ENCODE measurements at regions not wholly inside any gene's neighbourhood (a gene's known extent, or its start where the extent isn't known, plus 50 kb on each side); places are given as distances from the start of the nearest gene placed in this dataset.

- DNase-seq (ENCODE audit: low read depth in 3 of 3, low spot score in 2 of 3) = no peak
These were observed 50.5 kb upstream of the ADGRG2 start for GRCh38 chrX:19172741-19173140.

DNA sequence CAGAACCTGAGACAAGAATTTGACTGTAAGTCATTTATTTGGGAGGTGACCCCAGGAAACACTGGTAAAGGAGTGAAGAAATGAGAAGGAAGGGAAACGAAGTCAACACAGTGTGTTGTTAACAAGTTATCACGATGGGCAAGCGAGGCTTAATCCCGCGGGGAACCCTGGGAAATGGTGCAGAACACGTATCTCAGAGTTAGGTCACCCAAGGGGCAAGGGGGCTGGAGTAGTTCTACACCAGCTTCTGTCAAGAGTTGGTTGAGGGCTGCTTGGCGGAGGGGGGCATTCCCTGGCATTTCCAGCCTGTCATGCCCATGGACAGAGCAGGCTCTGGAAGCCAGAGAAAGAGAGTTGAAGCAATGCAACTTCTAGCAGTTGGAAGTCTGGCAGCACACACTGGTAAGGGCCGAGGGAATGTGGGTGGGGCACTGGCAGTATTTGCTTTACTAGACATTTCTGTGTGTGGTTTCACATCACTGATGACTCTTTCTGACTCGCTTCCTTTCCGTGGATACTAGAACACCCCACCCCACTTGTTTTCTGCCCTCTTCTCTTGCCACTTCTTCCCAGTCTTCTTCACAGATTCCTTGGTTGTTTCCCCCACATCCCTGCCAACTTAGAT, 52.2 kb upstream of the ADGRG2 start:
- DNase-seq (ENCODE audit: low read depth in 3 of 3, low spot score in 2 of 3) = no peak

DNA sequence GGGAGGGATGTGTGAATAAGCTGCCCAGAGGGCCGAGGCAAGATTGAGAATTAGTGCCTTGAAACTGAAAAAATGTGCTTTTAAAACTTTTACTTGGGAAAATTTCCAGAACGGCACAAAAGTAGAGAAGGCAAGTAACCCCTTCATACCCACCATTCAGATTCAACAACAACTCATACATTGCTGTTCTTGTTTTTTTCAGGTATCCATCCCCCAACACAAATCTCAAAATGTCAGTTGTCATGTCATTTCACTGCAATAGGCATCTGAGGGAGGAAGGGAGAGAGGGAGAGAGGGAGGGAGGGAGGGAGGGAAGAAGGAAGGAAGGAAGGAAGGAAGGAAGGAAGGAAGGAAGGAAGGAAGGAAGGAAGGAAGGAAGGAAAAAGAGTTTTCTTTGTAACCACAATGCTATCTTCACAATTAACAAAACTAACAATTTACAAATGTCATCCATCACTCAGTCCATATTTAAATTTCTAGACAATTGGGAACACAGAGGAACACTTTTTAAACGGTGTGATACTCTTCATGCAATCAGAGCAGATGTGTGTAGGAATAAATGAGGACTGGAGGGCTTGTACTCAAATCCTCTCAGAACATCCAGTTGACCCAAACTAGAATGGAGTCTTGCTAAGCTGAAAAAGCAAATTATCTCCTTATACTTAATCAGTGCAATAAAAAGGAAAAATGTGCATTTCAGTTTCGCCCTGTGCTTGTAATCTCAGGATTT, 54.8 kb upstream of the ADGRG2 start:
- DNase-seq (ENCODE audit: low read depth in 3 of 3, low spot score in 2 of 3) = no peak

DNA sequence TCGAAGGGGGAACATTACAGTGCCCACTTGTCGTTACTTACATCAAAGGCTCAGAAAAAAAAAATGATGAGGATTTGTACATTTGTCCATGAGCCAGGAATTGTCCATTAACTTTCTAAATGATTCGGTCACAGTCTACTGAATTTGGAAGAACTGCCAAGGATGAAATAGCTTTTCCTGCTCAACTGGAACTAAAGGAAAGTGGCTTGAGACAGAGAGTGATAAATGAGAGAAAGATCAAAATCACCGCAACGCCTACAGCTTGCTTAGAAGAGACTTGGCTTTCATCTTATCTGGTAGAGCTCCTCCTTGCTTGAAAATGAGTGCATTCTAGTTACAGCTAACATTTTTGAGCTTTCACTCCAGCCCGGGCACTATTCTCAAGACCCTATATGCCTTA, 55.5 kb upstream of the ADGRG2 start:
- peak in 2 of 3 donors; percentile 32 to 49 for DNase-seq (ENCODE audit: low read depth in 3 of 3, low spot score in 2 of 3)

DNA sequence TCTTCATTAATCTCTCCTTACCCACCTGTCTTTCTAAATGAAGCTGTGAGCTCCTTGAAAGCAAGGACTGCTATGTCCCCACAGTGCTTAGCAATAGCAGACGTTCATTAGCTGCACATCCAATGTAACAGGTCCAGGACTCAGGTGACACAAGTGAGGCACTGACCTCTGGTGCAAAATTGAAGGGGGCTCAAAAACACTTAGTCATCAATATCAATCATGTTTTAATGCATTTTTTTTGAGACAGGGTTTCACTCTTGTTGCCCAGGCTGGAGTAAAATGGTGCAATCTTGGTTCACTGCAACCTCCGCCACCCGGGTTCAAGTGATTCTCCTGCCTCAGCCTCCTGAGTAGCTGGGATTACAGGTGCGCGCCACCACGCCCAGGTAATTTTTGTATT, 56.1 kb upstream of the ADGRG2 start:
- no peak for DNase-seq (ENCODE audit: low read depth in 3 of 3, low spot score in 2 of 3)

- no peak for DNase-seq (ENCODE audit: low read depth in 3 of 3, low spot score in 2 of 3)
These were observed 57.1 kb upstream of the ADGRG2 start for GRCh38 chrX:19179389-19179788.

DNA sequence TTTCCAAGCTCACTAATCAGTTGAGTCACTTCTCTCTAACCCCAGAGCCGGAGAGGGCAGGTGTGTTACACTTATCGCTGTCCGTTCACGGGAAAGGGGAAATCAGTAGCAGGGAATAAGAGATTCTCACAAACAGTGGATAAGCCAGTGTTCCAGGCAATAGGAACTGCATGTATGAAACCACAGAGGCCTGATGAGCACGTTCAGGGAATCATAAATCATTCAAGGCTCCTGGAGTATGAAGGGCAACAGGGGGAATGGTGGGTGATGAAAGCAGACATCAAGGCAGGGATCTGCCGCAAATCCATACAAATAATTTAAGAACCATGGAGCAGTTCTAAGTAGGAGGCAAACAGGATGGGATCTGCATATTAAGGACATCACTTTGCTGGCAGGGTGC, 59.1 kb upstream of the ADGRG2 start:
- DNase-seq (ENCODE audit: low read depth in 3 of 3, low spot score in 2 of 3) = no peak

- no peak for DNase-seq (ENCODE audit: low read depth in 3 of 3, low spot score in 2 of 3)
These were observed 60.5 kb upstream of the ADGRG2 start for GRCh38 chrX:19182785-19183184.

GRCh38 chrX:19183761-19184477, 61.7 kb upstream of the ADGRG2 start:
- DNase-seq (ENCODE audit: low read depth in 3 of 3, low spot score in 2 of 3) = no peak

DNA sequence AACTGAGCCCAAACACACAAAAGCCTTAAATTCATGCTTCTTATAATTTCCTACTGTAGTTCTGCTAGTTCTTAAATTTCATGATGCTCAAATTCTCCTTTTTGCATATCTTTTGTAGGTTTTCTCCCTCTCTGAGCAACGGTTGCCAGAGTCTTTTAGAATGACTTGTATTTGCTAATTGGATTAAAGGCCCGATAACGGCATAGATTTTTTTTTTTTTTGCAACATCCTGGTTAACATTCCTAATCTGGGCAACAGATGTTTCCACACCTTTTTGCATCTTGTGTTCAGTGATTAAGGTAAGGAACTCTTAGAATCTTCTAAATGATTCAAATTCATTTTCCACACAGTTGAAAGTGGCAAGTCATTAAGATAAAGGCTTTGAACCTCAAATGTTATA, 66.3 kb upstream of the ADGRG2 start:
- no peak for DNase-seq (ENCODE audit: low read depth in 3 of 3, low spot score in 2 of 3)

DNA sequence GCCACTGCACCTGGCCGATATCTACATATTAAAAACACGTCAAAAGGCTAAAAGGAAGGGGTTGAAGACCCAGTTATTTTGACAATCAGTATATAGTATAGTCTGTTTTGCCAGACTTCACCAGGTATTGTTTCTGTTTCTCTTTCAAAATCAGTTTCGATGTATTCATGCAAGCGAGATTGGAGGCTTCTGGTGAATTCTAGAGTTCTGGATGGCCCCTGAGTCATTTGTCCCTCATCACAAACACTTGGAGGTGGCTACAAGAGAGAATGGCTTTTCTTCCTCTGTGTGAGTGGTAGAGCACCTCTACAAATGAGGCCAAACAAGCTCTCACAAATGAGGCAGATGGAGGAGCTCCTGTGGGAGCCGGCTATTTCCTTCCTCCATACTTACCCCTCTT, 68.6 kb upstream of the ADGRG2 start:
- no peak for DNase-seq (ENCODE audit: low read depth in 3 of 3, low spot score in 2 of 3)

DNA sequence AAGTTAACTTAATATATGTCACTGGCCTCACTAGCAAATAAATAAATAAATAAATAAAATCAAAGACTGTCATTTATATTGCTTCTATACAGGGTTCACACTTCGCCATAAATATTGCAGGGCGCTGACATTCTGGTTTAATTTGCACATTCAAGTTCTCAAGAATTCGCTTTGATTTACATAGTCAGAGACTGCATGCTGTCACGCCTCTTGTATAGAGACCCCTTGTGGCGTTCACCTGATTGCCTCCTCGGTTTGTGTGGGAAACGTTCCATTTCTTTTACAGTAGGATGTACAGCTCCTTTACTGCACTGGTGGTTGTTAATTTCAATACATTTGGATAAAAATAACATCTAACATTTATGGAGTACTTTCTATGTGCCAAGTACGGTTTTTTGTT, 71.3 kb upstream of the ADGRG2 start:
- DNase-seq (ENCODE audit: low read depth in 3 of 3, low spot score in 2 of 3) = no peak

DNA sequence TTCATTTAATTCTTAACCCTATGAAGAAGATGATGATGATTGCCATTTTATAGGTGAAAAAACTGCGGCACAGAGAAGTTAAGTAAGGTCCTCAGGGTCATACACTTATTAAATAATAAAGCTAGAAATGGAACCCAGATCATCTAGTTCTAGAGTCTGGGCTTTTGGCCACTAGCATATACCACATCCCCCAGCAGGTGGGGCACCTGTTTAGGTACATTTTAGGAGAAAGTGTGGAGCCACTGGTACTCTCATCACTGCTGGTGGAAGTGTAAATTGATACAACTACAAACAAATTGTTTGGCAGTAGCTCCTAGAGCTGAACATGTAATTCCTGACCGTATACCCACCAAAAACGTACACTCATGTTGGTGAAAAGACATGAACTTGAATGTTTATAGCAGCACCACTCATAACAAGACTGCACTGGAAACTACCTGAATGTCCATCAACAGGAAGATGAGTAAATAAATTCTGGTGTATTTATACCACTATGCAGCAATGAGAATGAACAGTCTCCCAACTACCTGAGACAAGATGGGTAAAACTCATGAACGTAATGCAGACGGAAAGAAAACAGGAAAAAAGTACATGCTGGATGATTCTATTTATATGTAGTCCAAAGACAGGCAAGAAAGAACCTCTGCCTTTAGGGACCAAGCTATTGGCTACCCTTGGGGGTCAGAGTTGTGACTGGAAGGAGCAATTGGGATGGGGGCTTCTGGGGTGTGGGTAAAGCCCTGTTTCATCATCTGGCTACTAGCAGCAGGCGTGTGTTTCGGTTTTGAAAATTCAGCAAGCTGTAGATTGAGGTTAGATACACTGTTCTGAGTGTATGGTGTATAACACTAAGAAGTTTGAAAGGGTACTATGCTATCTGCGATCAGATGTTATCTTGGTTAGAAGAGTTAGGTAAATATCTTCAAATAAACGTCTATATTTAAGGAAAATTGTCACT, 72.3 kb upstream of the ADGRG2 start:
- DNase-seq (ENCODE audit: low read depth in 3 of 3, low spot score in 2 of 3) = no peak

GRCh38 chrX:19195243-19195610, 73.0 kb upstream of the ADGRG2 start:
- no peak for DNase-seq (ENCODE audit: low read depth in 3 of 3, low spot score in 2 of 3)

- DNase-seq (ENCODE audit: low read depth in 3 of 3, low spot score in 2 of 3) = no peak
These were observed 76.2 kb upstream of the ADGRG2 start for GRCh38 chrX:19198473-19198872.

DNA sequence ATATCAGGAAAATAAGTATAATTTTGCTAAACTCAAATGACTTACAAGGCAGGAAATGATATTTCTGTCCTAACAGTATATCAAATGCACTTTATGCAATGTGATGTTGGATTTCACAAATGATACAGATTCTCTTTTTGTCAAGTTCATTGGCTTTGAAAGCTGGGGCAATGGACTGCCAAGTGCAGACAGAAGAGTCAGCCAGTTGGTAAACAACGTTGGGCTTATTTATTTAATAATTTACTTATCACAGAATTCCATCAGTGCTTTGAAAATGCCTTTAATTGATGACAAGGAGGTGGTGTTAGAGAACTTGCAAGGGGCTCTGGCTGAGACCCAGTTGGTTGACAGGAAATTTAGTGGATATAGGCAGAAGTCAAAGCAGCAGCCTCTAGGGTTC, 79.9 kb upstream of the ADGRG2 start:
- DNase-seq (ENCODE audit: low read depth in 3 of 3, low spot score in 2 of 3) = no peak

GRCh38 chrX:19204636-19205035, 82.4 kb upstream of the ADGRG2 start:
- DNase-seq (ENCODE audit: low read depth in 3 of 3, low spot score in 2 of 3) = no peak

GRCh38 chrX:19212037-19212436, 89.8 kb upstream of the ADGRG2 start:
- no peak for DNase-seq (ENCODE audit: low read depth in 3 of 3, low spot score in 2 of 3)

GRCh38 chrX:19213610-19214152, 91.4 kb upstream of the ADGRG2 start:
- DNase-seq (ENCODE audit: low read depth in 3 of 3, low spot score in 2 of 3) = no peak

DNA sequence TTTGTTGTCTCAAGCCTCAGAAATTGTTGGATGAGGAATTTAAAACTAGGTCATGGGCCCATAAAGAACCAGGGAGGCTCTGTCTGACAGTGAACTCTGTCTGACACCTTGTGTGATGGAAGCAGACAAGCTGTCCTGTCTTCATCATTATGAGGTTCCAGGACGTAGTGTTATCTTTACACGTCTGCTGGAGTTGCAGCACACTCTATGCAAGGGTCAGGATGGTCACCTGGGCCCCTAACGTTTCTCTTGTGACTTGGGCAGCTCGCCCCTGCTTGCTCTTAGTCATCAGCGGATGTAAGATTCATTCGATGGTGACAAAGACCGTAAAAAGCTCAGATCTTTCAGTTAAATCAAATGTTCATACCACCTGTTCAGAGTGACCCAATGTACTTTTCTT, 92.0 kb upstream of the ADGRG2 start:
- no peak for DNase-seq (ENCODE audit: low read depth in 3 of 3, low spot score in 2 of 3)

DNA sequence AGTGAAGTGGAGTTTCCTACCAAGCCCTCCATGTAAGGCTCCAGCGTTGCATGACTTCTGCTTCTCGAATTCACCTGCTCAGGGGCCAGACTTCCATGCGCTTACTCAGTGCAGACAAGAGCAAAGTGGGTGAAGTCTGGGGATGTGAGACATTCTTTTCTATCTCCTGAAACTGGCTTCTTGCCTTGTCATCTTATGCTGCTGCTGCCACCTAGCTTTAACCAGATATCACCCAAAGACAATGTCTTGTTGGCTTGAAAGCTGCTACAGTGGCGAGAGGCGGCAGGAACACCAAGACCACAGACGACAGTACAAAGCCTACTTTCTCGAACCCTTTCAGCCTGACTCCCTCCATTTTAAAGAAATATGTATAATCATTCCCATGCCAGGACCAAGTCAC, 103.6 kb upstream of the ADGRG2 start:
- DNase-seq (ENCODE audit: low read depth in 3 of 3, low spot score in 2 of 3) = no peak
